Ecto neural progenitor cell (in vitro differentiated cells): ENCODE measurements at regions not wholly inside any gene's neighbourhood (a gene's known extent, or its start where the extent isn't known, plus 50 kb on each side); places are given as distances from the start of the nearest gene placed in this dataset.
"Not testable (repeated sequence)": the region's sequence is repeated elsewhere in the genome, so short reads cannot be mapped to it uniquely, and the experiment has no call there.

Experiments
- DNase-seq: peaks from one replicate; pipeline ENCODE4 v3.0.0-alpha.2; 2018; ENCODE audit warnings: low spot score

DNA sequence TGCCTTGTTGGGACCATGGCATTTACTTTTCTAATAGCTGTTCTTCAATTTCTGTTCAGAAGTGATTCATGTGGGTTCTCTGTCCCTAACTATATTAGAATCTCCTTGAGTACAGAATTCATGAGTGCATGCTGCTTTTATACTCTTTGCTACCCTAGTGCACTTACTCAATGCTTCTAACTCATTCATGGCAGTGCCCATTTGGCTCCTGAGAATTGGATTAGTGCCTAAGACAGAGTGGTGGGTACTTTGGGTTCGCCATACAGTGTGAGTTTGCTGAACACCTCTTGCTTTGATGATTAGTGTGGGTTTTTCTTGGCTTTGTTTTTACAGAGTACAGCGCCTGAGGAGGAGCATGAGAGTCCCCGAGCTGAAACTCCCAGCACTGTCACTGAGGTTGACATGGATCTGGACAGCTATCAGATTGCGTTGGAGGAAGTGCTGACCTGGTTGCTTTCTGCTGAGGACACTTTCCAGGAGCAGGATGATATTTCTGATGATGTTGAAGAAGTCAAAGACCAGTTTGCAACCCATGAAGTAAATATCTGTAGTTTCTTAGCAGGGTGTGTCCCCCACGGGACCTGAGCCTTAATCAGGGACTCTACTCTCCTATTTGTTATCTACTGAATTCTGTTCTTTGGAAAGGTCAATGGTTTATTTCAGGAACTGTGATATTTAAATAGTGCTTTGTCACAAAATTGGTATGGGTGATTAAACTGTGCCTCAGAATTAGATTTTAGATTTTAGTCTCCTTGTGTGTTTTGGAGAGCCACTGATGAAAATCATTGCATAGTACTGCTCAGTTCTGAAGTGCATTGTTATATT, 150.7 kb downstream of the UTRN start:
- DNase-seq = no peak

DNA sequence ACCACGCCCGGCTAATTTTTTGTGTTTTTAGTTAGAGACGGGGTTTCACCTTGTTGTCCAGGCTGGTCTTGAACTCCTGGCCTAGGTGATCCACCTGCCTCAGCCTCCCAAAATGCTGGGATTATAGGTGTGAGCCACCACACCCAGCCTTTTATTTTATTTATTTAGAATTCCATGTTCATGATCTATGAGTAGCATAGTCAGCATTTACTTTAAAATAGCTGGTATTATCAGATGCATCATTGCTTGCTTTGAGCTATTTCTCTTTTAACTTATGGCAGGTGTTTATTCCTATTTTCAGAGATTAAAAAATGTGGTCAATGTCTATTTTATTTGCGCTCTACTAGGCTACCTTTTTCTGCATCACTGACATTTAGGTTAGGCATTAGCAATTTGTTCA, 152.0 kb downstream of the UTRN start:
- DNase-seq = no peak

DNA sequence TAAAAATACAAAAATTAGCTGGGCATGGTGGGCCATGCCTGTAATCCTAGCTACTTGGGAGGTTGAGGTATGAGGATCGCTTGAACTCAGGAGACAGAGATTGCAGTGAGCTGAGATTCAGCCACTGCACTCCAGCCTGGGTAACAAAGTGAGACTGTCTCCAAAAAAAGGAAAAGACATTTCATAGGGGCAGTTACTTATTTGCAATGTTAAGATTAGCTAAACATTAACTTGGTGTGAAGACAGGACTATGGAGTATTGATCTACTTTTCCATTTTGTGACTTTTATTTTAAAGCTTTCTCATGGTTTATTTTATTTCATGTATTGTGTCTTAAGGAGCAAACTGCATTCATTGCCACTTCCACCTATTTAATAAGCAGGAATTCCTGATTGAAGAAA, 153.0 kb downstream of the UTRN start:
- DNase-seq = no peak

DNA sequence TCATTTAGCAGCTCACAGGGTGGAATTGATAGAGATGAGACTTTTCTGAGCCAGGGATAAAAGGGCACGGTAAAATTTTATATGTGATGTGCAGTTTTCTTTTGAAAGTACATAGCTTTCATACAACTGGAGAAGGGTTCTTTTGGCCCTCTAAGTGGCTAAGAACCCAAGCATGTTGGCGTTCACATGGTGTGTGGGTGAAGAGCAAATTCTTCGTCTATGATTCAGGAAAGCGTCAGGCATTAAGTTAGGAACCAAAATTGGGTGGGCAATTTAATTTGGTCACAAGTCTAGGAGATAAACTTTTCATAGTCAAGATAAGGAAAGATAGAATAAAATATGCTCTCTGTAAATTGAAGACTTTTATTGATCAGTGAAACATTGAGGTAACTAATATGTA, 153.9 kb downstream of the UTRN start:
- DNase-seq = no peak

DNA sequence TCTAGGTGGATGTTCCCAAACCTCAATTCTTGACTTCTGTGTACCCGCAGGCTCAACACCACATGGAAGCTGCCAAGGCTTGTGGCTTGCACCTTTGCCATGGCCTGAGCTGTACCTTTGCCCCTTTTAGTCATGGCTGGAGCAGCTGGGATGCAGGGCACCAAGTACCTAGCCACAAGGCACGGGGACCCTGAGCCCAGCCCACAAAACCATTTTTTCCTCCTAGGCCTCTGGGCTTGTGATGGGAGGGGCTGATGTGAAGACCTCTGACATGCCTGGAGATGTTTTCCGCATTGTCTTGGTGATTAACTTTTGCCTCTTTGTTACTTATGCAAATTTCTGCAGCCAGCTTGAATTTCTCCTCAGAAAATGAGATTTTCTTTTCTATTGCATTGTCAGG, 156.7 kb downstream of the UTRN start:
- not testable (repeated sequence) for DNase-seq

DNA sequence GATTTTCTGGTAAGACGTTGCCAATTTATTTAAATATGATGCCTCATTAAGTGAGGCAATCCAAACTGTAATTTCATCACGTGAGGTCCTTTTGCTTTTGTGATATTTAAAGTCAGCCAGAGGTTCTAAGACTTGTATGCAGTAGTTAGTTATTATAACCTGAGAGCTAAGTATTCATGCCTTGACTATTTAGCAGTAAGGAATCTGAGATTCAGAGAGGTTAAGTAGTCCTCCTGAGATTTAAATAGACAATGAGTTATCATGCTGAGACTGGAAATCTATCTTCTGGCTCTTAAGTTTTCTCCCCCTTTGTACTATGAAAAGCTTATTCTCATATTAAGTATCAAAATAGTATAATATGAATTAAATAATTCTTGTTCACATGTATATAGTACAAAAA, 158.0 kb downstream of the UTRN start:
- DNase-seq = no peak

DNA sequence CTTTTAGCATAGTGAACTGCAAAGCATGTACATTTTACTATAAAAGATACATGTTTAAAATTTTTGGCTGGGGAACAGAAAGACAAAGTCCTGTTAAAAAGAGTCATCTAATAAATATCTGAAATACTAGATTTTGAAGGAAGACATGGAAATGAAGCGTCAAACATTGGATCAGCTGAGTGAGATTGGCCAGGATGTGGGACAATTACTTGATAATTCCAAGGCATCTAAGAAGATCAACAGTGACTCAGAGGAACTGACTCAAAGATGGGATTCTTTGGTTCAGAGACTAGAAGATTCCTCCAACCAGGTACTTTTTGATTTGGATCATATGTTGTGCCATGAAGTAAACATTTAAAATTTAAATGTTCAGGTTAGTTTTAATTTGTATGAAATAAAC, 162.3 kb downstream of the UTRN start:
- DNase-seq = no peak

DNA sequence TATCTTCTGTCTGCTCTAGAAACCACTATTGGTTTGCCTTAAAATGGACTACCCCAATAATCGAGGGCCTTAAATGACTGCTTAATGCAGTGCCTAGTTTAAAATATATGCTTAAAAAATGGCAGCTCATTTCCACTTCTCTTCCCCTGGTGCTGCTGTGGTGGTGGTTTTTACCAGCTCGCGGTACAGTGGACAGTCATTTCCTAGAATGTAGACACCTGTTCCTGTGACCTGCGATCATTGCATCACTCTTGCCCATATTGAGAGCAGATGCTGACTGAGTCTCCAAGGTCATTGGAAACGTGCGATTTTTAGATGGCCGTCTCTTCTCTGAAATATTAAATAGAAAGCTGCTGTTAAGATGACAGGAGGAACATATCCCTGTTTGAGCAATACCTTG, 164.1 kb downstream of the UTRN start:
- no peak for DNase-seq

DNA sequence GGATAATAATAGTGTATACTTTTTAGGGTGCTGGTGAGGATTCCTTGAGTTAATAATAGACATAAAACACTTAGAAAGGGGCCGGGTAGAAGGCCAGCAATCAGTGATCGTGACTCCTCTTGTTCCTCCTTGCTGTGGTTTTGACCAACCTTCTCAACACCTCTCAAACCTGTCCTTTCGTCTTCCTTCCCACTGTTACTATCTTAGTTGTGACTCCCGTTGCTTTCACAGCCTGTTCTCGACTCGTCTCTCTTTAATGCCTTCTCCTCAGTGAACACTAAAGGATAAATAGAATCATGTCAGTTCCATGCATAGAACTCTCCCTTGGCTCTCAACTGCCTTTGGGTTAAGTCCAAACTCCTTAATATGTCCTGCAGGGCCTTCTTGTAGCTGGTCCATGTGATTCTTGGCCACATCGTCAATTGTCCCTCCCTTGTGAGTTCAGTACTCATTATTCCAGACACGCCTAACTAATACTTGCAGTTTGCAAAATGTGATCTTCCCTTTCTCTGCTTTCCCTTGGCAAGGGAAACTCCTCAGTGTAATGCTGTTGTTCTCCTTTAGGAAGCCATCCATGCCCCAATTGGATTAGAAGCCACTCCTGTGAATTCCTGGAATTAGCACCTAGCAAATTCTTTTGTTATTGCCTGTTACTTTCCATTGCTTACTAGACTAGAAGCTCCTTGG, 164.9 kb downstream of the UTRN start:
- no peak for DNase-seq

DNA sequence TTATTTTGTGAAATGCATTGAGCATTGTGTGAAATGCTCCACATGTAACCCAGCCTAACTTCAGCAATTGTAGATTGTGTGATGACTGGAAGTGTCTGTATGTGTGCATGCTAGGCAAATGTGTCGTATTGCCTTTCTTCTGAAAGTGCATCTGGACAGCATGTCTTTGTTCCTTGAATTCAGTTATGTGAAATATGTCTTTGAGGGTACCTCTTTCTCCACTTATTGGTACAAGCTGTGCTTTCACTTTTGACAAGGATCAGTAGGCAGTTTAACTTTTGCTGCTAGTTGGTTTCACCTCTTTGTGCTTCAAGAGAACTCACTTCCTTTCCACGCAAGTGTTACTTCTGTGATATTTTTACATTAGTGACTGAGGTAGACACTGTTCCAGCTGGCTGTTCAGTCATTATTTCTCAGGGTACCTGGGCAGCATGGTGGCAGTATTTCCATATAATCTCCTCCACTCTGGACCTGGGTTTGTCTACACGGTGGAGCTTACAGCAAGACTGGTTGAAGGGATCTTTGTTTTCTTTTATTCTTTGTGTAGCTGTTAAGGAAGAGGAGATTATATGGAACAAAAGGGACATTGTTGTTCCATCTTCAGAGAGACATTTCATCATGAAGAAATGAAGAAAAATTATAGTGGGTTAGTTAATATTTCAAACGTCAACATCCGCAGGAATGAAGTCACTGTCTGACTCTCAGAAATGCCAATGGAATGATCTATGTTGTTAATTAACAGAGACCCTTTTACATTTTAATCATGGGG, 175.4 kb downstream of the UTRN start:
- no peak for DNase-seq

DNA sequence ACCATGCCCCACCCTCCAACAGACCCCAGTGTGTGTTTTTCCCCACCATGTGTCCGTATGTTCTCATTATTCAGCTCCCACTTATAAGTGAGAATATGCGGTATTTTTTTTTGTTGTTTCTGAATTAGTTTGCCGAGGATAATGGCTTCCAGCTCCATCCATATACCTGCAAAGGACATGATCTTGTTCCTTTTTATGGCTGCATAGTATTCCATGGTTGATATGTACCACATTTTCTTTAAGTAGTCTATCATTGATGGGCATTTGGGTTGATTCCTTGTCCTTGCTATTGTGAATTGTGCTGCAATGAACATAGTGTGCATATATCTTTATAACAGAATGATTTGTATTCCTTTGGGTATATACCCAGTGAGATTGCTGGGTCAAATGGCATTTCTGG, 176.9 kb downstream of the UTRN start:
- no peak for DNase-seq

DNA sequence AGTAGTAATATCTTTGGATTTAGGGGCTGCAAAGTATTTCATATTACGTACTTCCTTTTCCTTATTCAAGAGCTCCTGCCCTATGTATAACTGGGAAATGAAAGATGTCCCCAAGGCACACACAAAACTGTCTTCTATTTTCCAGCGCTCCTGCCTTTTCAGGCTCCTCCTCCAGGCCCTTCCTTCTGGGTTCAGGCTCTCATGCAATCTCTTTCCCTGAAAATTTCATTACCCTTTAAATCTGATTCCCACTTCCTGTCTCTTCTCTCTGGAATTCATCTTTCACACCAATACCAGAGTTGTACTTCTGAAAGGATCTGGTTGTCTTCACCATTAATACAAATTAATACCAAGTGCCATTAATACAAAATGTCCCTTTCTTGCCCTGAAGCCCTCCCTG, 181.6 kb downstream of the UTRN start:
- no peak for DNase-seq

DNA sequence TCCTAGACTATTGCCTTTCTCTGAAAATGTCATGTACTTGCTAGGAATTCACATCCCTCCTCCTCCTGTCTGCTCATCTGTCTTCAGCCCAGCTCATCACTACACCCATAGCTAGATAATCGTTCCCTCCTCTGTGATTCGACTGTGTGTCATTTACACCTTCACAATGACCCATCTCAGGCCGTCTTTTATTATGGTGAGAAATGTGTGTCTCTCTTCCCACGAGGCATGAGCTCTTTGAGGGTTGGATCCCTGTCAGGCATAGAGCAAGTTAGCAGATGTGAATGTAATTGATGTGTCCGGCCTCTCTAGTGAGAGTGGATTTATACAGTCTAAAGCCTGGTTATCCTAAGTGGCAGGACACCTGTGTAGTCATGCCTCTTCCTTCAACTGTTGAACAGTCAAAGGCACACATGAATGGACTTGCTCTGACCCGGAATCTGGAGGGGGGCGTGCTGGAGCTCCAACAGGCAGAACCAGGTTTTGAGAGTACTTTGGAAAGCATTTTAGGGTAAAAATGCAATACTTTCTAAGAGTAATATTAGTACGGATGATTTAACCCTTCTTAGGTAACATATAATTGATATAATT, 182.1 kb downstream of the UTRN start:
- DNase-seq = no peak

DNA sequence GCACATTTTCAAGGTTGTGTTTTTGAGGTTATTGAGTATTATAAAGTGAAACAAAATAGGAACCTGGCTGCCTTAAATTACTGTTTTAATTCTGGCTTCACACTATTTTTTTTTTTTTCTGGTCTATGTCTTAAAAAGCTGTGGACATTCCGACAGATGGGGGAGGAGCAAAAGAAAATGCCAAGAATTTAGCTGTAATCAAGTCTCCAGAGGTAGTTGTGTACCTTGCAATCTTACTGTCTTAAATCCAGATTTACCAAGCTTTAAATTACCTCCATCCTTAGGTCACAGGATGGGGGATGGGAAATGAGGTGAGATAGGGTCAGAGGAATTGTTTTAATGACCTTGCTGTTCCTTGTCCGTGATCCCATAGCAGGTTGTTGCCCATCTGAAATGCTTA, 182.8 kb downstream of the UTRN start:
- no peak for DNase-seq

DNA sequence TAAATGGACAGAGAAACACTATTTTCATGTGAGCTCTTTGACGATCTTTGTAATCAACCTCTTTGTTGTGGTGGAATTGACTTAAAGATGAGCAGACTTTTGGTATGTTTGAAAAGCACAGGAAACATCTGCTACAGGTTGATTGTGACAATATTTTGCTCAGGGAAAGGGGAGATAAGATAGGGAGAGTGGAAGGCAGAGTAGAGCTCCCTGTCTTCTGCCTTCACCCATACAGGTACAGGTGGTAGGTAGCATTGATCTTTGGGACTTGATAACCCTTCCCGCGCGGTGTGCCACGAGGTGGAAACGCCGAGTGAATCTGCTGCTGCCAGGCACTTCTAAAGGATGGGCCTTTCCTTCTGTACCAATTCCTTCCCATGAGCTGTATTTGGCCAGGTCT, 183.6 kb downstream of the UTRN start:
- DNase-seq = no peak

DNA sequence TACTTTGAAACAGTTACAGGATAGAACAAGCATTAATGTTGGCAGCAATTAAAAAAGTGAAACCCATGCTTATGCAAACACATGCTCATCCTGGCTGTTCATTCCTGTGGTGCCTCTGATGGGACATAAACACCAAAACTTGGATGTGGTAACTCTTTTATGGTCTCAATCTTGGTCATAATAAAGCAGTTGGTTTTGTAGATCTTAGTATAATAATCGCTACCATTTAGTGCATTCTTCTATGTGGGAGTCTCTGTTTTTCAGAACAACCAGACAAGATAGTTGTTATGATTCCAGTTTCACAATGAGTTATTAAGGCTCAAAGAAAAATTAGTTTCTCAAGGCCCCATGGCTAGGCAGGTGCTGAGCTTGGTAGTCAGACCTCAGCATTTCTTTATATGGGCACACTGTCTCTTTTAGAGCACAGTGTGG, 184.0 kb downstream of the UTRN start:
- no peak for DNase-seq

DNA sequence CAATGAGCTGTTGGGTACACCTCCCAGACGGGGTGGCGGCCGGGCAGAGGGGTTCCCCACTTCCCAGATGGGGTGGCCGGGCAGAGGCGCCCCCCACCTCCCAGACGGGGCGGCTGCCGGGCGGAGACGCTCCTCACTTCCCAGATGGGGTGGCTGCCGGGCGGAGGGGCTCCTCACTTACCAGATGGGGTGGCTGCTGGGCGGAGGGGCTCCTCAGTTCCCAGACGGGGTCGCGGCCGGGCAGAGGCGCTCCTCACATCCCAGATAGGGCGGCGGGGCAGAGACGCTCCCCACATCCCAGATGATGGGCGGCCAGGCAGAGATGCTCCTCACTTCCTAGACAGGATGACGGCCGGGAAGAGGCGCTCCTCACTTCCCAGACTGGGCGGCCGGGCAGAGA, 185.1 kb downstream of the UTRN start:
- DNase-seq = not testable (repeated sequence)

DNA sequence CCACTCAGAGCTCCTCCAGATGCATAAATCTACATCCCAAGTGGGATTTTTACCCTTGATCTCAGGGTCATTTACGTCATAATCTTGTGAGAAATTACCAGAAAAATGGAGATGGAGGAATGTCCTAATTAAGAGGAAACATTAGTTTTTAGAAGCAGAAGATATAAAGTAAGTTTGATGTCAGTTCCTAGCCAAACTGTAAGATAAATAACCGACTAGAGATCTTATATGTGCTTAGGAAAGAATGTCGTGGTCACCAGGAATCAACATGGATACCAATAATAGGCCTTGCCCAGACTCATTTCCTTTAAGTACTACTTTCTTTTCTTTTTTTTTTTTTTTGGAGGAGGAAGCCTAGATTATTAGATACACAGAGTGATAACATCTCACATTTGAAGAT, 186.9 kb downstream of the UTRN start:
- no peak for DNase-seq

DNA sequence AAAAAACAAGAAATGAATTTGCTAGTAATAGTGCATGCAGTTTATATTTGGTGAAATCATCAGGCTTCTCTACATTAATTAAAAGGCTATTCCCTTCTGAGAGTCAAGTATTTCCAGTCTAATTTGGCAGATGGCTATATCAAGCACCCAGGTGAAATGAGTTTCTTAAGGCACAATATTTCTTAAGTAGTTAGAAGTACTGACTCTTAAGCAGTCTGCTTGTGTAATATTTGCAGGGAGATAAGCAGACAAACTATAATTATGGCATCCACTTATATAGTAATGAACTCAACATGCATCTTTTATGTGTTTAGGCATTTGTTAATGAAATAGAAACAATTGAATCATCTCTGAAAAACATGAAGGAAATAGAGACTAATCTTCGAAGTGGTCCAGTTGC, 189.2 kb downstream of the UTRN start:
- no peak for DNase-seq

DNA sequence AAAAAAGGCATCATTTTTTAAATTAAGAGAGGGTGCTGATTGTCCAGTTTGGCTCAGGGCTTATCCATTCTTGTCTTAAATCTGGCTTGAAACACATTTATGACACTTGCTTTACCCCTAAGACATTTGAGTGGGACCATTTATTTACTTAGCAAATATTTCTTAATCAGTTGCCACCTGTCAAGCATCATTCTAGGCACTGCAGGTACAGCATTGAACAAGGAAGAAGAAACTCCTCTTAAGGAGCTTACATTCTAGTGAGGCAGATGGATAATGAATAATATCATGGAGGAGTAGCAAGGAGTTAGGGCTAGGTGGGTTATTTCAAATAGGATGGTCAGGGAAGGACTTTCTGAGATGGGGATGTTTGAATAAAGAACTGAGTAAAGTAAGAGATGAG, 189.8 kb downstream of the UTRN start:
- no peak for DNase-seq

DNA sequence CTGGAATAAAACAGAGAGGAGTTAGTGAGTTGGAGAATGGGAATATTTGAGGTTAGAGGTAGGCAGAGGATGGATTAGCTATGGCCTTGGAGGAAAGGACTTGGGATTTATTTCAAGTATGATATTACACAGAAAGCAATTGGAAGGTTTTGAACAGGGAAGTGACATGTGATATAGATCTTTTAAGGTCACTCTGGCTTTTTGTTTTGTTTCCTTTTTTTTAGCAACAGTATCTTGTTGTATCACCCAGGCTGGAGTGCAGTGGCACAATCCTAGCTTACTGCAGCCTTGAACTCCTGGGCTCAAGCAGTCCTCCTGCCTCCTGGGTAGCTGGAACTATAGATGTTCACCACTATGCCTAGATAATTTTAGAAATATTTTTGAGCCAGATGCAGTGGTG, 190.3 kb downstream of the UTRN start:
- no peak for DNase-seq

DNA sequence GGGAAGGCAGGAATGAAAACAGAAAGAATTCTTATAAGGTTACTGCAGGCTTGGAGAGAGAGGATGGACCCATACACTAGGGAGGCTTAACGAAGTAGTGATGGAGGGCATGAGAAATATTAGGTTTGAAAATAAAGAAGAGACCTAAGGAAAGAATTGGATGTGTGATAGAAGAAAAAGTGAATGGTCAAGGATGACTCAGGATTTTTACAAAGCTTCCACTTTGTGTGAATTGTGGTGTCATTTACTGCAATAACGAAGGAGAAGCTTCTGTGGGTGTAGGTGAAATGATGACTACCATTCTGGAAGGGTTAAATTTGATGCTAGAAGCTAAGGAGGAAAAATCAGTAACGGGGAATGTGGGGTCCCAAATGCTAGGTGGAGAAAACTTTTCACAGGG, 191.2 kb downstream of the UTRN start:
- DNase-seq = no peak

DNA sequence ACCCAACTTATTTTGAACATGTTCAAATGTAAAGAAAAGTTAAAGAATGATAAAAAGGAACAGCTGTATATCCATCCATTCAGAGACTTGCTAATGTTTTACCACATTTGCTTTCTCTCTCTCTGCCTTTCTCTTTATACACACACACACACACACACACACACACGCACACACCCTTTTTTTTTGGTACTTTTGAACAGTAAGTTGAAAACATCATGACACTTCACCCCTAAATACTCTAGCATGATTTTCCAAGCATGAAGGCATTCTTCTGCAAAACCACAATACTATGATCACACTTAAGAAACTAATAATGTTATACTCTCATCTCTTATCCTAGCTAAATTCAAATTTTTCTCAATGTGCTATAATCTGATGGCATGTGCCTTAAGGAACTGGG, 192.3 kb downstream of the UTRN start:
- no peak for DNase-seq
